ENCODE measurements at regions not wholly inside any gene's neighbourhood (a gene's known extent, or its start where the extent isn't known, plus 50 kb on each side); places are given as distances from the start of the nearest gene placed in this dataset.

- TF ChIP-seq CTCF (IDR thresholded peaks at IDR 0.05; ENCODE audit: insufficient read depth, low read length, poor library complexity, severe bottlenecking) = no peak
- Histone ChIP-seq H3K27me3 (replicated peaks; ENCODE audit: control insufficient read depth, insufficient read depth, low read length) (no peaks in the 10 kb centered on the region), H3K4me3 (replicated peaks; ENCODE audit: low read depth, low read length) (no peak overlapping the region), H3K36me3 (ENCODE audit: control insufficient read depth, insufficient read depth, low read length) (no peaks in the 10 kb centered on the region)
- DNase-seq (ENCODE audit: extremely low read depth, insufficient read length) = no peak
Measured at GRCh38 chr12:69107541-69107940, 131.8 kb upstream of the CPSF6 start.

GRCh38 chr12:69108037-69108436, 131.3 kb upstream of the CPSF6 start:
- no peak for TF ChIP-seq CTCF (IDR thresholded peaks at IDR 0.05; ENCODE audit: insufficient read depth, low read length, poor library complexity, severe bottlenecking)
- Histone ChIP-seq H3K4me3 (replicated peaks; ENCODE audit: low read depth, low read length) (no peak overlapping the region), H3K36me3 (ENCODE audit: control insufficient read depth, insufficient read depth, low read length) (no peaks in the 10 kb centered on the region), H3K27me3 (replicated peaks; ENCODE audit: control insufficient read depth, insufficient read depth, low read length) (no peaks in the 10 kb centered on the region)
- DNase-seq (ENCODE audit: extremely low read depth, insufficient read length) = no peak

GRCh38 chr12:69112616-69113015, 126.8 kb upstream of the CPSF6 start:
- no peak for DNase-seq (ENCODE audit: extremely low read depth, insufficient read length)
- H3K36me3 ChIP-seq (ENCODE audit: control insufficient read depth, insufficient read depth, low read length) = no peaks in the 10 kb centered on the region
- no peak for TF ChIP-seq CTCF (IDR thresholded peaks at IDR 0.05; ENCODE audit: insufficient read depth, low read length, poor library complexity, severe bottlenecking)
- no peak overlapping the region for H3K4me3 ChIP-seq (replicated peaks; ENCODE audit: low read depth, low read length)
- H3K27me3 ChIP-seq (replicated peaks; ENCODE audit: control insufficient read depth, insufficient read depth, low read length) = no peaks in the 10 kb centered on the region

GRCh38 chr12:69115099-69115498, 124.3 kb upstream of the CPSF6 start:
- no peak for DNase-seq (ENCODE audit: extremely low read depth, insufficient read length)
- Histone ChIP-seq H3K27me3 (replicated peaks; ENCODE audit: control insufficient read depth, insufficient read depth, low read length) (no peaks in the 10 kb centered on the region), H3K4me3 (replicated peaks; ENCODE audit: low read depth, low read length) (no peak overlapping the region), H3K36me3 (ENCODE audit: control insufficient read depth, insufficient read depth, low read length) (no peaks in the 10 kb centered on the region)
- TF ChIP-seq CTCF (IDR thresholded peaks at IDR 0.05; ENCODE audit: insufficient read depth, low read length, poor library complexity, severe bottlenecking) = no peak

GRCh38 chr12:69115951-69116350, 123.4 kb upstream of the CPSF6 start:
- no peak overlapping the region for H3K4me3 ChIP-seq (replicated peaks; ENCODE audit: low read depth, low read length)
- H3K27me3 ChIP-seq (replicated peaks; ENCODE audit: control insufficient read depth, insufficient read depth, low read length) = no peaks in the 10 kb centered on the region
- no peak for DNase-seq (ENCODE audit: extremely low read depth, insufficient read length)
- H3K36me3 ChIP-seq (ENCODE audit: control insufficient read depth, insufficient read depth, low read length) = no peaks in the 10 kb centered on the region
- no peak for TF ChIP-seq CTCF (IDR thresholded peaks at IDR 0.05; ENCODE audit: insufficient read depth, low read length, poor library complexity, severe bottlenecking)

GRCh38 chr12:69117566-69118266, 121.7 kb upstream of the CPSF6 start:
- no peak for DNase-seq (ENCODE audit: extremely low read depth, insufficient read length)

More at GRCh38 chr12:69117566-69118266, 121.7 kb upstream of the CPSF6 start:
- H3K4me3 ChIP-seq (replicated peaks; ENCODE audit: low read depth, low read length) = no peak overlapping the region
- H3K27me3 ChIP-seq (replicated peaks; ENCODE audit: control insufficient read depth, insufficient read depth, low read length) = no peaks in the 10 kb centered on the region
- H3K36me3 ChIP-seq (ENCODE audit: control insufficient read depth, insufficient read depth, low read length) = no peaks in the 10 kb centered on the region
- no peak for TF ChIP-seq CTCF (IDR thresholded peaks at IDR 0.05; ENCODE audit: insufficient read depth, low read length, poor library complexity, severe bottlenecking)
